Bronchial epithelial cell (primary cell): ENCODE measurements at regions not wholly inside any gene's neighbourhood (a gene's known extent, or its start where the extent isn't known, plus 50 kb on each side); places are given as distances from the start of the nearest gene placed in this dataset.

ENCODE experiments used
- DNase-seq: peaks from one replicate; pipeline ENCODE4 v3.0.0-alpha.2; 2010; ENCODE audit warnings: low read depth
- FAIRE-seq: peaks from 2 replicates; lab custom pipeline; 2011; peaks lifted over from hg19 to GRCh38; lab: Jason Lieb, UNC
- H3K27me3 ChIP-seq: 2 replicates; pipeline ENCODE4 v1.5.1; 2011; ENCODE audit warnings: low read length; ENCODE audit not compliant: control insufficient read depth, insufficient read depth
- H3K36me3 ChIP-seq: 2 replicates; pipeline ENCODE4 v1.5.1; 2011; ENCODE audit warnings: low read length; ENCODE audit not compliant: control insufficient read depth, insufficient read depth
- H3K4me3 ChIP-seq: 2 replicates; pipeline ENCODE4 v1.5.1; 2011; ENCODE audit warnings: mild to moderate bottlenecking, low read depth, low read length, control low read depth
- CTCF ChIP-seq: IDR thresholded peaks from 2 replicates; pipeline ENCODE4 v1.5.1; 2011; ENCODE audit warnings: mild to moderate bottlenecking, moderate library complexity, low read length, control low read depth, inconsistent platforms; ENCODE audit not compliant: insufficient read depth, severe bottlenecking

- DNase-seq, result no peak
- H3K36me3 ChIP-seq, result no peaks in the 10 kb centered on the region
- no peaks in the 10 kb centered on the region for H3K27me3 ChIP-seq
- no peak for TF ChIP-seq CTCF
- no peak for FAIRE-seq
- H3K4me3 ChIP-seq, result no peak overlapping the region
These were observed 70.0 kb upstream of the IRX6 start for GRCh38 chr16:55253987-55254386.

- DNase-seq (no peak), FAIRE-seq (no peak)
- H3K27me3 ChIP-seq, result no peaks in the 10 kb centered on the region
- H3K4me3 ChIP-seq, result no peak overlapping the region
- no peaks in the 10 kb centered on the region for H3K36me3 ChIP-seq
- TF ChIP-seq CTCF, result no peak
These were observed 68.2 kb upstream of the IRX6 start for GRCh38 chr16:55255733-55256282.

GRCh38 chr16:55256412-55257016 is 67.5 kb upstream of the IRX6 start:
- TF ChIP-seq CTCF, result no peak
- FAIRE-seq, result no peak

GRCh38 chr16:55257966-55258613 is 65.9 kb upstream of the IRX6 start:
- TF ChIP-seq CTCF, result peak; percentile 86
- H3K4me3 ChIP-seq, result no peak overlapping the region
- H3K36me3 ChIP-seq, result no peaks in the 10 kb centered on the region
- no peaks in the 10 kb centered on the region for H3K27me3 ChIP-seq
- DNase-seq (peak; percentile 57), FAIRE-seq (peak; percentile 7)

More at GRCh38 chr16:55256412-55257016, 67.5 kb upstream of the IRX6 start:
- no peaks in the 10 kb centered on the region for H3K36me3 ChIP-seq
- no peaks in the 10 kb centered on the region for H3K27me3 ChIP-seq
- no peak overlapping the region for H3K4me3 ChIP-seq
- no peak for DNase-seq

GRCh38 chr16:55261301-55261700 is 62.7 kb upstream of the IRX6 start:
- FAIRE-seq (no peak), DNase-seq (no peak)
- H3K27me3 ChIP-seq, result no peaks in the 10 kb centered on the region
- H3K4me3 ChIP-seq, result no peak overlapping the region
- TF ChIP-seq CTCF, result no peak
- no peaks in the 10 kb centered on the region for H3K36me3 ChIP-seq
